Myocyte (in vitro differentiated cells): ENCODE measurements at regions not wholly inside any gene's neighbourhood (a gene's known extent, or its start where the extent isn't known, plus 50 kb on each side); places are given as distances from the start of the nearest gene placed in this dataset.

Experiments used
- DNase-seq: peaks from one replicate; pipeline ENCODE4 v3.0.0-alpha.2; 2012; ENCODE audit warnings: low read depth

DNA sequence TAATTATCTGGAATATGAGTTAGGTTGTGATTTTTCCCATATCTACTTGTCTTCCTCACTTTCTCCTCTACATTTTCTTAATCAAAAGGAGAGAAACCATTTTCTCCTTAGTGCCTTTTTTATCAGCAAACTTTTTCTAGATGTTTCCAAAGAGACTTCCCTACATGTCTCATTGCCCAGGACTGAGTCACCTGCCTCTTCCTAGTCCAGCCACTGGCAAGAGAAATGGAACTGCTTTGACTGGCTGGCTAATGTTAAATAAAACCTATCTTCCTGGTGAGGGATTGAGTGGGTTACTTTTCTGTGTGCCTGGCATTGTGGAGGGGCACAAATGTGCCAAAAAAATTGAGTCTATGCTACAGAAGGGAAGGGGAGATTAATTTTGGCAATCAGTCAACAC lies 52.1 kb upstream of the CD5L start:
- no peak for DNase-seq

DNA sequence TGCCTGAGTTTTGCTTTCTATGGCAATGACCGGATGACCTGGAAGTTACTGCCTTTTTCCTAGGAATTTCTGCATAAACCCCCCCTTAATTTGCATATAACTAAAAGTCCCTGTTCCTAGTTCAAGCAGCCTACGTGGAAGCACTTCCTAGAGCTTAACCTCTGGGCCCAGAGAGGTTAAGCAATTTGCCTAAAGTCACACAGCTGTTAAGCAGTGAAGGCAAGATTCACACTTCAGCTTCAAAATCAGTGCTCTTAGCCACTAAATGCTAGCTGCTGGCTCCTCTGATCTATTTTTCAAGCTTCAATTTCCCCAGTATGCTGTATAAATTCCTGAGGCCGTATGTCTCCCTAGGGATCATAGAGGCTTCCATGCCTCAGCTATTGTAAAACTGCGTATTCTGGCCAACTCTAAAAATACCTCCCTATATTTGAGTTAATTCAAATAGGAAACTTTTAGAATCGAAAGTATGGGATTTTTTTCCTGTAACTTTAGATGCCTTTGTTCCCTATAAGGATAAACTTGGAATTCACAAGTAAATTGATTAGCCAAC lies 53.1 kb upstream of the CD5L start:
- DNase-seq = peak; percentile 9

DNA sequence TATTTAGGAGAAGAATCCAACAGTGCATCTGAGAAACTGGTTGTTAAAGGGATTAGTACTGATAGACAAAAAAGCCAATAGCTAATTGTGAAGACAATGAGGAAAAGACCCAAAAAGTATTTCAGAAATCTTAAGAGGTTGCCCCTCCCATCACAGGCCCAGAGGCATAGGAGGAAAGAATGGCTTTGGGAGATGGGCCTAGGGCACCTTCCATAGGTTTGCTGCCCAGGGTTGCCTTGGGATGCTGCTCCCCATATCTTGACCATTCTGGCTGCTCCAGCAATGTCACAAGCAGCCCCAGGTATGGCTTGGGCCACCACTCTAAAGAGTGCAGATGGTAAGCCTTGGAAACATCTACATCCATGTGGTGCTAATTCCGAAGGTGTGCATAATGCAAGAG lies 68.7 kb upstream of the CD5L start:
- no peak for DNase-seq

DNA sequence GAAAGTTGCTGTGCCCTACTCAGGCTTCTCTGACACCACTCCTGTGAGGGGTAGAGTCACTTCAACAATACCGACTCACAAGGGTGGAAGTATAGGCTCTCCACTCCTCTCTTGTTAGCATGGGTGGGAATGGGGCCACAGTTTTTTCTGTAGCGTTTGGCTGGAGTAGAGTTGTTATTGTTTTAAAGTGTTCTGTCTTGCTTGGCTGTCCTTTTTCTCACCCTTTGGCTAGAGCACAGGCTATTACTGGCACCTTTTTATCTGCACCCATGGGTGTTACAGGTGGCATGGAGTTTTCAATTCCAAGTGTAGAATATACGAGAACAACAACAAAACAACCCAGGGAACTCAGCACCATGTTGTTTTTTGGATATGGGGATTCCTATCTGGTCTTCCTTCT lies 74.3 kb upstream of the CD5L start:
- no peak for DNase-seq

DNA sequence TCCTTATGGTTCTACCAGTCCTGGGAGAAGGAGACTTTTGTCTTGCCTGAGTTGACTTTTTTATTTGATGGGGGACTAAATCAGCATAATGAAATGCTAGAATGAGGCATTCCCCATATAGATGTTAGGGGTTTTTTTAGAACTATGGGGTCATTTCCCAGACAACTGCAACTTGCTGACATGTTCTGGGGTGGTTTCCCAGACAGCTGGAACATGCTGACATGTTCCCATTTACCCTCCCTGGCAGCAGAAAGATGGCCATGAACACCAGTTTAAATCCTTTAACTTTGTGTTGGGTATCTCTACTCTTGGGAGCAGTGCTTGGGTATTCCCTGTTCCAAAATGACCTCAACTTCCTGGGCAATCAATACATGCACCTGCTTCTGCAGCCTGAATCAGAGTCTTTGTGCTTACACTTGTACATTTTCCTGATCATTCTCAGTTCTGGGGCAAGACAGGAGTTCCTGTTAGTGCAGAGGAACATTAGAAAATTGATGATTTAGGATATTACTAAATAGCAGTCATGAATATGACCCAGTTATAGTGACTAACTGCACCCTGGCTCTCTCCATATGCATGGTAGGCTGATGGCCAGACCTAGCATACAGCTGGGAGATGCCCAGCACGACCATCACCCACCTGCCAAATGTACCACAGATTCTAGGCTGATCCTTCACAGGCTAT lies 75.4 kb upstream of the CD5L start:
- DNase-seq = no peak

DNA sequence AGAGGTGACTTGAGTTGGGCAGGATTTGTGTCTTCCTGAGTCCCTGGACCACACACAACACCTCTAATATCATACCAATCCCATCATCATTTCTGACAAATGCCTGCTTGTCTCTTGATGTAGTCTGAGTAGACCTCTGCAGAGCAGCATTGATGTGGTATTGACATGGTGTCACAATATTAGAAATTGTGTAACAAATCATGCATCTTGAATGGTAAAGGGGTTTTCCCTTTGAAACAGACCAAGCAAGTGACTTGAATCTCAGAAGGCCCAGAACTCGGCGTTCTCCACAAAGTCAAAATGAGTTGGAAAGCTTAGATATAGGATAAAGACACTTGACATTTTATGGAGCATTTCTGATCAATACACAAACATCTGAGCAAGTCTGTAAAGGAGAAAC lies 72.7 kb upstream of the KIRREL1 start:
- no peak for DNase-seq

DNA sequence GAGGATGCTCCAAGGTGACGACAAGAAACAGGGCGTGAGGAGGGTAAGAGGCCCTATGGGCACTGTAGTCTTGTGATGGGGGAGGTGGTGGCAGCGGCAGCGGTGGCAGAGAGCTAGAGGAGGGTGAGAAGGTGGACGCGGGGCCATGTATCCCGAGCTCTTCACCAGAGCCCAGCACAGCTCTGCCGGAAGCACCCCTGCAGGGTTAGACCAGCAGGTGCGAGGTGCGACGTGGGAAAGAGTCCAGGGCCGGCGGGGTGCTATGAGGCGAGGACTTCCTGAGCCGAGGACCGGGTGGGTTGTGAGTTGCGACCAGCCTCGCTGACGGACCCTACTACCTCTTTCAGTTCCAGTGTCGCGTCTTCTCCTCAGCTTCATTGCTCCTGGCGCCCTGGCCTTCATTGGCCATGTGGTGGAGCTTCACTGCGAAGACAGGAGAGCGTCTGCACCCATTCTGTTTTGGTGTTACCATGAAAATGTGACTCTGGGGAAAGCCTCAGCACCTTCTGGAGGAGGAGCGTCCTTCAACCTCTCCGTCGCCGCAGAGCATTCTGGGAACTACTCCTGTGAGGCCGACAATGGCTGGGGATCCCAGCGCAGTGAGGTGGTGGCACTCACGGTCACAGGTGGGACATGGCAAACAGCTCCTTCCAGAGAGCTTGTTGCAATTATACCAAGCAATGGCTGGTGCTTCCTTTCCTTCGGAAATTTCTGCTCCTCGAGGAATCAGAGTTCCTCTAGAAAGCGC lies 67.9 kb upstream of the KIRREL1 start:
- DNase-seq = no peak

DNA sequence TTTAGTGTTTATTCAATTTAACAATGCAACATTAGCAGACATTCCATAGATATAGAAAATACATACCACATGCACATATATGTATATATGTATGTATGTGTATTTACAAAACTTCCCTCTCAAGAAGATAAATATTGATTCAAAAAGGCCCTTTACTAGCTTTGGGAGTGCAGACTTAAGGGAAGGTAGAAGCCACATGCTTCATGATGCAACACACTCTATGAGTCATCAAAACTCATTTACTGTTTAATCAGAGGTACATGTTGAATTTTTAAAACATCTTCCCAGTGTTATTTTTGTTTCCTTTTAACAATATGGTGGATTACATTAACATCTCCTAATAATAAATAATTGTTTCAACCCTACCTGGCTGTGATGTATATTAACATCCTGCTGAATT lies 61.4 kb upstream of the KIRREL1 start:
- peak; percentile 7 for DNase-seq

DNA sequence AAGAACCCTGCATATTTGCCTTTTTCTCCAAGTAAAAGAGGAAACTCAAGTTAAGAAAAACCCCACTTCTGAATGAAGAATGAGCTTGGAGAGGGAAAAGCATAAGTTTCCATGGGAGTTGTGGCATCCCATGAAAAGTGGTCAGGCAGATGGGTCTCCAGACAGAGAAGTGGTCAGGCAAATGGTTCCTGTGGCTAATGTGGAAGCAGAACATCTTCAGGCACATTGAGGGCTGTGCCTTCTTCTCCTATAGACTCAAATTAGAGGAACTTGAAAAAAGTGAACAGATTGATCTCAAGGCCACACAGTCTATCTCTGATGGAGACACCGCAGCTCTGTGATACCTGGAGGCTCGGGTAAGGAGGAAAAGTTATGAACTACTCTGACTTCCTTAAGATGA lies 55.7 kb upstream of the KIRREL1 start:
- no peak for DNase-seq

DNA sequence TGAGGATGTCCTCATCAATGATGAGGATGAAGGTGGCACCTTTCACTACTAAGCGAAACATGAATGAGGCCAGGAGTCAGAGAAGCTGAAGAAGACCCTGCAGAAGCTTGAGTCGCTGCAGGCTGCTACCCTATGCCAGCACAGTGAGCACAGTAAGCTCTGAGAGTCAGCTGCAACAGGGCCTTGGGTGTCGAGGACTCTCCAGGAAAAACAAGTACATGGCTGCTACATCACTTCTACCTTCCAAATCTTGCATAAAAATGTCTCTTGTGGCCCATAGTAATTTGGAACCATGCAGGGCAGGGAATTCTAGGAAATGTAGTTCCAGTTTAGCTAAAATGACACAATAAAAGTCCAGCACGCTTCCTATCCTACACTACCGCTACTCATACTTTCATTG lies 51.5 kb upstream of the KIRREL1 start:
- DNase-seq = no peak
